Stimulated activated CD4-positive, alpha-beta T cell treated with anti-CD3 and anti-CD28 coated beads, Interleukin-15, amount 100 ng/mL, for 24 hours (primary cell): ENCODE measurements at regions not wholly inside any gene's neighbourhood (a gene's known extent, or its start where the extent isn't known, plus 50 kb on each side); places are given as distances from the start of the nearest gene placed in this dataset.

Experiments
- DNase-seq: peaks from one replicate; pipeline ENCODE4 v3.0.0-alpha.2; 2020

DNA sequence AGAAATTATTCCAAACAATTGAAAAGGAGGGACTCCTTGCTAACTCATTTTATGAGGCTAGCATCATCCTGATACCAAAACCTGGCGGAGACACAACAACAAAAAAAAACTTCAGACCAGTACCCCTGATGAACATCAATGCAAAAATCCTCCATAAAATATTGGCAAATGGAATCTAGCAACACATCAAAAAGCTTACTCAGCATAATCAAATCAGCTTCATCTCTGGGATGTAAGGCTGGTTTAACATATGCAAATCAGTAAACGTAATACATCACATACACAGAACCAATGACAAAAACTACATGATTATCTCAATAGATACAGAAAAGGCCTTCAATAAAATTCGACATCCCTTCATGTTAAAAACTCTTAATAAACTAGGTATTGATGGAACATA, 440.1 kb downstream of the NUF2 start:
- no peak for DNase-seq

- no peak for DNase-seq
Observed at GRCh38 chr1:163766257-163766918, 444.6 kb downstream of the NUF2 start.

DNA sequence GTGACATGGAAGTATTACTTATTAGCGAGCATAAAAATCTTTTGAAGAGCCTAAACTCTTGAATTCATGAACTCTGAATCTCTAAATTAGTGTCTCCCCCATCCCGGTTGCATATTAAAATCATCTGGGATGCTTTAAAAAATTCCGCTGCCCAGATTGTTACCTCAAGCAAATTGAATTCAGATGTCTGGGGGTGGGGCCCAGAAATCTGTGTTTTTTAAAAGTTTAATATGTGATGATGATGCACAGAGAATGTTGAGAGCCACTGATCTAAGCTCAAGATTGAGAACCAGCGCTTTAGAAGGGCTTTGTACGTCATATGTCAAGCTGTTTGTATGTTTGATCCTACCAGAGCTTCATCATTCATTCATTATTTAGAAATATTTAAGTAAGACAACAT, 446.8 kb downstream of the NUF2 start:
- DNase-seq: no peak

DNA sequence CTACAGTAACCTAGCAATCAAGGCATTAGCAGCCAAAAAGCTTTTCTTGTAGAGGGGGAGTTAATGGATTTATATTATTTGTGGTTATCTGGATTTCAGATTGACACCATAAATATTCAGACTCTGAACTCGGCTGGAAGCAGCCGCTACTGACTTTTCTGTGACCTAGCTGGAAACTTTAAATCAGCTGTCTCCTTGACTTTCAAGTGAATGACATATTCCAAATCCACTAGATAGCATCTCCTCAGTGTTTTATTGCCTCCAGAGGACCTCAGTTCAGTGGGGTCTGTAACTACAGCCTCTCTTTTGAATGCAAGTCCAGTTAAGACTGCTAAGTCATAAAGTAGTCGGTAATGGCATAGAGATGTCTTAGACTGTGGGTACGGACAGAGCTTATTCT, 448.5 kb downstream of the NUF2 start:
- DNase-seq: no peak

- no peak for DNase-seq
Observed at GRCh38 chr1:163771637-163772036, 449.9 kb downstream of the NUF2 start.

- DNase-seq: no peak
Observed at GRCh38 chr1:163772246-163772645, 450.5 kb downstream of the NUF2 start.

GRCh38 chr1:163773396-163773795, 451.6 kb downstream of the NUF2 start:
- no peak for DNase-seq

- DNase-seq: no peak
Observed at GRCh38 chr1:163774401-163774945, 452.7 kb downstream of the NUF2 start.

DNA sequence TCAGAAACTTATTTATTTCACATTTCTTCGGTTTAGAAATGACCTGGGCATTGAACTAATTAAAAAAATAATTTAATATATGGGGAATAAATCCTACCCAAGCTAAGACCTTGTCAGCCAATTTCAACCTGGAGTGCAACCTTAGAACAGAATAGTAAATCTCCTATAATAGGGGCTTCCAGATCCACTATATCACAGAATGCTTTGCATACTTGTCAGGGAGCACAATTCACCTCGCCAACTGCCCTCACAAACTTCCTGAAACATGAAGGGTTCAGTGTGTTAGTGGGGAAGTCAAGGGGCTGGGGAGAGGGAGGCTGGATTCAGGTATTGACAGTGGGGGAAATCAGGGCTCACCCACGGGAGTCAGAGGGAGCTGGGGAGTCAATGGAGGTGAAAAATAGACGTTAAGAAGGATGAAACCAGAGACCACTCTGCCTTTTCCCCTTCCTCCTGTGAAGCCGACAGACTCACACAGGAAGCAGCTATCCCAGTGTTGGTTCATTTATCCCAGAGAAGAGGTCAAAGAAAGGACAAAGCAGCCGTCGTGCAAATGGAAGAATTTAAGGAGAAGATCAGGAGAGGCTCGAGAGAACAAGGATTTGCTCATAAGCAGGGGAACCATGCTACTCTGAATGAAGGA, 453.3 kb downstream of the NUF2 start:
- DNase-seq: no peak

DNA sequence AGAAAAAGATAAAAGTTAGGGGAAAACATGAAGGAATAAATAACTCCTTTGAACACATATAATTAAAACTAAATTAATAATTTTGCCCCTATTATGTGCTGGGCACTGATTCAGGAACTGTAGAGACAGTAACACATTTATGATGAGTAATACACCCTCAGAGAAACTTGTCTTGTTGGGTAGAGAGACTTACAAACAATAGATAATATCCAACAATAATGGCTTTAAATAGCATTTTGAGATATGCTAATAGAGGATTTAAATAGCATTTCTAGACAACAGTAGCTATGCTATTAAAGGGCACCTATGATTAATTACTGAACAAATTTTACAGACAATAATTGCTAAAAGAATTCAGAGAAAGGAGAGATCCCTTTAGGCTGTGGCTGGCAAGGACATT, 455.5 kb downstream of the NUF2 start:
- DNase-seq: no peak

- DNase-seq: no peak
Observed at GRCh38 chr1:163781146-163781545, 459.4 kb downstream of the NUF2 start.

DNA sequence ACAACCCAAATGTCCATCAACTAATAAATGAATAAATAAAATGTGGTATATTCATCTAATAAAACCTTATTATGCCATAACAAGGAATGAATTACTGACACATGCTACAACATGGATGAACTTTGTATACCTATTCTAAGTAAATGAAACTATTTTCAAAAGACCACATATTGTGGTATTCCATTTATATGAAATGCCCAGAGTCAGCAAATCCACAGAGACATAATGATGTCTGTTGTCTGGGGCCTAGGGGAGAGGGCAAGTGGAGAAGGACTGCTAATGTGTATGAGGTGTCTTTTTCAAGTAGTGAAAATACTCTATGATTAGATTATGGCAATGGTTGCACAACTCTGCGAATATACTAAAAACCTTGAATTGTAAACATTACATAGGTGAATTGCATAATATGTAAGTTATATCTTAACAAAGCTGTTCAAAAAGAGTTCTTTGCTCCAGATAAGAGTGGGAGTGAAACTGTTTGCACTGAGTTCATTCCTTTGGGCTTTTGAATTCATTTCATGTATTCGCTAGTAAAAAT, 464.2 kb downstream of the NUF2 start:
- no peak for DNase-seq

DNA sequence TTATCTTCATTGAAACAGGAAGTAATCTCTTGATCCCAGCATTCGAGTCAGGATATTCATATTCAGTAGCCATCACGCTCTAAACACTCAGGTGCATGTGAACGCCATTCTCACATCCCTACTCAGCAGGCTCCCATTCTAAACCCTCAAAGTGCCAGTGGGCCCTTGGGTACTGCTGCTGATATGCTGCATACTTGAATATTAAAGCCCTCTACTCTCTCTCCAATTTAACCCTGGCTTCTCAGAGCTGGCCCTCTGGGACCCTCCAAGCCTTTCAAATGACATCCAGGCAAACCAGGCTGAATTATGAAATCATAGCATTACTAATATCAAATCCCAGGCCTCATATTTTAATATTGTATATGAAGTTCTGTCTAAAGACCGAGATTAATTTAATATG, 468.2 kb downstream of the NUF2 start:
- DNase-seq: no peak

- DNase-seq: no peak
Observed at GRCh38 chr1:163794551-163794950, 472.8 kb downstream of the NUF2 start.

DNA sequence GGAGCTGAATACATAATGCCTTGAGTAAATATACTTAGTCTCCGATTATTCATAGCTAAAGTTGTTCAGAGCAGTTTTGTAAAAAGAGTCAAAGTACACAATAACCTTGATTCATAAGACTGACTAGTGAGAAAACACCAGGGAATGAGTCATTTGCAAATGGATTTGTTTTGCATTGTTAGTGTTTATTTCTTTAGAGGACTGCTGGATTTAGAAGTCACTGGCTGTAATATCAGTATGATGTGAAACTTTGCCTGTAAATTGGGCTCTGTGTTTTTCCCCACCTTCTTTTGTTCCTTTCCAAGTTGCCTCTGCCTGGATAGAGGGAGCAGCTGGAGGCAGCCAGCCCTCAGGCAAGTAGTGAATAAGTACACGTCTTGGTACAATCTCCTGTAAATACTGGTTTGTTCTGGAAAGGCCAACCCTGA, 474.7 kb downstream of the NUF2 start:
- no peak for DNase-seq

- no peak for DNase-seq
Observed at GRCh38 chr1:163797816-163798215, 476.1 kb downstream of the NUF2 start.

DNA sequence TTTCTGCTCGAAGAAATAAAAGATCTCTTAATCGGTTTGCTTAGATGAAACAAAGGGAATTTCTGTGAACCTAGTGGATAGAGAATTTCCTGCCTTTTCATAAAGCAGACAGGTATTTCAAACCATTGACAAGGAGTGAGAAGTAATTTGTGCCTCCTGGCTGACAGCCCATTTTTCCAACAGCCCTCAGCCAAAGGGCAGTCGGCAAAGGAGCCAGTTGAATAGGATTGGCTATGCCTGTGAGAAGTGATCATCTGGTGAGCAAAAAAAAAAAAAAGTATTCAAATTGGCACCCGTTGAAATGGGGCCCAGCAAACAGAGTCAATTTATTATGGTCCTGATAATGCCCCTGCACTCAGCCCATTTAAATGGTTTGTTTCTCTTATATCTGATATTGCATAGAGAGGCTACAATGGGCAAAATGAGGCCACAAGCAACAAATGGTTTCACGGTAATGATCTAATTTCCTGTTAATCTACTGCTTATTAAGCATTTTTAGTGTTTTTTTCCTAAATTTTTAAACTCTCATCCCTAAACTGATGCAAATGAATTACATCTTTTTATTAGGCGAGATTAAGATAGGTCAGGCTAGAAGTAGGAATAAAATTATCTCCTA, 477.5 kb downstream of the NUF2 start:
- DNase-seq: no peak

- no peak for DNase-seq
Observed at GRCh38 chr1:163807331-163808049, 485.7 kb downstream of the NUF2 start.

- DNase-seq: no peak
Observed at GRCh38 chr1:163813251-163813650, 491.5 kb downstream of the NUF2 start.

GRCh38 chr1:163820226-163820625, 498.5 kb downstream of the NUF2 start:
- DNase-seq: no peak

DNA sequence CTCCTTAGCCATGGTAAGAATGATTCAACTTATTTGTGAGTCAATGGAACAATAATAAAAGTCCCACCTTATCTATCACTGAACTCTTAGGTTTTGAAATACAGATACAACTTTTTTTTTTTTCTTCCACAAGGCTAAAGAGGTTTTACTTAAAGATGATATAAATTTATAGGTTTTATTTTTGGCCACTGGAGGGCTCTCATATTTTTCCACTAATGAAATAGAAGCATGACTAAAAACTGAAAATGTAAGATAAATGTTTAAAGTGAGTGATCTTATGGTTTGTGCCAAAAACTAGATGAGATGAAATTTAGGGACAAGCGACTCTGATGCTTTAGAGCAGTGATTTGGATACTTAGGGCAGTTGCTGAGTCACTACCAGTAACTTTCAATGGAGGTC, 499.0 kb downstream of the NUF2 start:
- DNase-seq: no peak

DNA sequence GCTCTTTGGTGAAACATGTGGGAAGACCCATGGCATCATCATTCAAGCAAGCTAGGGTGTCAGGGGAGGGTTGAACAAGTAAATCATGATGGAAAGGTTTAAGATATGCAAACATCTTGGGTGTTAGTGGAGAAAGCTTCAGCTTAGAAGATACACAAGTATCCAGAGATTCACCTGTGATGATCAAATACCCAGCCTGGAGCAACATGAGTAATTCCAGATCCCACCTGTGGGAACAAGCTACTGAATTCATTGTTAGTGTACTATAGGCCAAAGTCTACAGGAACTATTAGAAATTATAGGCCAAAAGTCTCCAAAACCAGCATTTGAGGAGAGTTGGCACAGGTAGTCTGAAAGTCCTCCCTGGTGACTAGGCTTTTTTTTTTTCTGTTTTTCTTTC, 499.9 kb downstream of the NUF2 start:
- no peak for DNase-seq

DNA sequence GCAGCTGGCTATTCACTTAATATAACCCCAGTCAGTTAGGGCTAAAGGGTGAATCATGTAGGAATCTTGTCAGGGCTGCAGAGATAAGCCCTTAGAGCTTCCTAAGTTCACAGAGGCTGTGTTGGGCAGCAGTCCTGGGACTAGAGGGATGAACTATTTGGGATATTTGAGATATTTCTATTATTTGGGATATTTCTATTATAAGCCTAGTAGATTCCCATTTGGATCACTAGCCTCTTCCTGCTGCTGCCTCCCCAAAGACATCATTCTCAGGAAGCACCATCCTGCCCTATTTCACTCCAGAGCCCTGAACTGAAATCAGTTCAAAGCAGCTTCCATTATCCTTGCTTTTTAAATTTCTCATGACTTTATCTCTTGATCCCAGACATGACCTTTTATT, 501.3 kb downstream of the NUF2 start:
- no peak for DNase-seq
